ENCODE measurements at regions not wholly inside any gene's neighbourhood (a gene's known extent, or its start where the extent isn't known, plus 50 kb on each side); places are given as distances from the start of the nearest gene placed in this dataset.

DNA sequence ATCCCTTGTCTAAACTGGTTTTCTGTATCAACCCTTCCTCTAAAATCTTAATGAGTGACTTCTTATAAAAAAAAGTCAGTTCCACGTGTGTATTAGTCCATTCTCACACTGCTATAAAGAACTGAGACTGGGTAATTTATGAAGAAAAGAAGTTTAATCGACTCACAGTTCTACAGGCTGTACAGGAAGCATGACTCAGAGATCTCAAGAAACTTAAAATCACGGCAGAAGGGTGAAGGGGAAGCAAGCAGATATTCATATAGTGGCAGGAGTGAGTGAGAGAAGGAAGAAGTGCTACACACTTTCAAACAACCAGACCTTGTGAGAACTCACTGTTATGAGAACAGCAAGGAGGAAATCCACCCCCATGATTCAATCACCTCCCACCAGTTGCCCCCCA is 307.8 kb upstream of the ARRDC3 start:
- Mint-ChIP-seq H3K27ac (no peak overlapping the region), H3K9me3 (peaks cover 5 to 38% (median 15%) of the 10 kb centered on the region in 6 donors), H3K27me3 (ENCODE audit: low read depth in 3 of 3) (no peaks in the 10 kb centered on the region), H3K4me3 (no peak overlapping the region), H3K36me3 (no peaks in the 10 kb centered on the region), H3K4me1 (no peaks in the 10 kb centered on the region)
- DNase-seq: no peak

DNA sequence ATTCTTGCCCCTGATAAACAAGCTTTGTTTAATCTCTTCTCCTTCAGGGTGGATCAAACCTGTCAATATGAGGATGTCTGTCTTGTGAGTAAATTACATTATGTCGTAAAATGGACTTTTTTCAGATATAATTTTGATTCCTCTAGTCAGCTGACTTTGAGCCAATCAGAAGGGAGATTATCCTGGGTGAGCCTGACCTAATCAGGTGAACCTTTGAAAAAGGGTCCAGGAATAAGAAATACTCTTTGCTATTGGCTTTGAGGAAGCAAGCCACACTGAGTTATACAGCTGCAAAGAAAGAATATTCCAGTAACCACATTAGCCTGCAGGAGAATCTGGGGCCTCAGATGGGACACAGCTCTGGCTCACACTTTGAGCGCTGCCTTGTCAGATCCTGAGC is 304.3 kb upstream of the ARRDC3 start:
- no peak for DNase-seq
- H3K36me3 Mint-ChIP-seq: no peaks in the 10 kb centered on the region
- no peaks in the 10 kb centered on the region for H3K4me1 Mint-ChIP-seq
- H3K27me3 Mint-ChIP-seq (ENCODE audit: low read depth in 3 of 3): no peaks in the 10 kb centered on the region
- H3K27ac Mint-ChIP-seq: no peak overlapping the region
- H3K9me3 Mint-ChIP-seq: peaks cover 4 to 40% (median 8%) of the 10 kb centered on the region in 6 donors
- no peak overlapping the region for H3K4me3 Mint-ChIP-seq

DNA sequence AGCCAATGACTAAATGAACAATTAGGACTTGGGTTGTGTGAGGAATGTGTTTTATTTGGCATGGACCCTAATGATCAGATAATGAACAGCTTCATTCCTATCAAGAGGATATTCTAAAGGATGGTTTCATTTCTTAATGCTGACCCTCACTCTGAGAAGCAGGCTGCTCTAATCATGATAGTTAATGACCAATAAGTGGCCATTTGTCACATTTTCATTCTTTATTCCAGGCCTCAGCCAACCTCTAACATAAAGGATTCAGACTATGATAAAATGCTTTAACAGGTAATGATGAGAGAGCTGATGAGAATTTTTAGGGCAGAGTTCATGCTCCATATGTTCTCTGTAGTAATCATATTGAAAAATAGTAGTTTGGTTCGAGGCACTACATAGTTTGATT is 301.5 kb upstream of the ARRDC3 start:
- Mint-ChIP-seq H3K27ac (no peak overlapping the region), H3K36me3 (no peaks in the 10 kb centered on the region), H3K4me3 (no peak overlapping the region), H3K4me1 (no peaks in the 10 kb centered on the region), H3K9me3 (peaks cover 4 to 30% (median 6%) of the 10 kb centered on the region in 6 donors), H3K27me3 (ENCODE audit: low read depth in 3 of 3) (peaks cover 0 to 2% (median 0%) of the 10 kb centered on the region in 3 donors)
- no peak for DNase-seq

DNA sequence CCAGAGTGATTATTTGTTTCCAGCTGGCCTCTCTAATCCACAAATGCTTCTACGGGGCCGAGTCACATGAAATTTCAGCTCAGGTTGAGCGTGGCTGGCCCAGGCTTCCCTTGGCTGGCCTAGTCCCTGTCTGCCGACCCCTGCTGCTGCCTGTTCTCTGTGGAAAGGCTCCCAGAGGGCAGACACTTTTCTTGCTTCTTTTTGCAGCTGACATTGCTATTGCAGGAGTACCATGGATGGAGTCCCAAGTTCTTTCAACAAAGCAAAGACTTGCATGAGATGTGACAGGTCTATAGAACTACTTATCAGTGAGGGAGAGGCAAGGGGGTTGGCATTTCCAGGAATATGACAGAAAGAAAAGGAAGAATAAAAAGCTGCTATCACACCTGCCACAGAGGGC is 287.4 kb upstream of the ARRDC3 start:
- Mint-ChIP-seq H3K36me3 (peaks cover 0 to 3% (median 0%) of the 10 kb centered on the region in 3 donors), H3K9me3 (peaks cover 0 to 10% (median 0%) of the 10 kb centered on the region in 6 donors), H3K4me3 (no peak overlapping the region), H3K27ac (no peak overlapping the region), H3K27me3 (ENCODE audit: low read depth in 3 of 3) (peaks cover 0 to 2% (median 1%) of the 10 kb centered on the region in 3 donors), H3K4me1 (no peaks in the 10 kb centered on the region)
- no peak for DNase-seq

DNA sequence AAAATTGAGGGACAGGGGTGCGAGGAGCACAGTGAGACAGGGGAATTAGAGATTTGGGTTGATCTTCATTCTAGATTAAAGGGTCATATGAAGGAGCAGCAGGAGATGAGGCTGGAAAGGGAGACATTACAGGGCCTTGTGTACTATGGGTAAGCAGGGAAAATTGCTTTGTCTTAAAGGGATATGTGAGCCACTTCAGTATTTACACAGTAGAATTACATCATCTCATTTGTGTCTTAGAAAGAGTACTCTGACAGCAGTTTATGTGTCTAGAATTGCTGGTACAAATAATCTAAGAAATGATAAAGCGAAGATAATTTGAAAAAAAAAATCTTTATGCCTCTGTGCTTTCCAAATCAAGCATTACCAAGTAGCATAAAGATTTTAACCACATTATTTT is 287.0 kb upstream of the ARRDC3 start:
- no peak overlapping the region for H3K27ac Mint-ChIP-seq
- H3K4me3 Mint-ChIP-seq: no peak overlapping the region
- H3K4me1 Mint-ChIP-seq: no peaks in the 10 kb centered on the region
- peaks cover 0 to 10% (median 0%) of the 10 kb centered on the region in 6 donors for H3K9me3 Mint-ChIP-seq
- peaks cover 0 to 2% (median 1%) of the 10 kb centered on the region in 3 donors for H3K27me3 Mint-ChIP-seq (ENCODE audit: low read depth in 3 of 3)
- H3K36me3 Mint-ChIP-seq: peaks cover 0 to 3% (median 0%) of the 10 kb centered on the region in 3 donors
- no peak for DNase-seq

DNA sequence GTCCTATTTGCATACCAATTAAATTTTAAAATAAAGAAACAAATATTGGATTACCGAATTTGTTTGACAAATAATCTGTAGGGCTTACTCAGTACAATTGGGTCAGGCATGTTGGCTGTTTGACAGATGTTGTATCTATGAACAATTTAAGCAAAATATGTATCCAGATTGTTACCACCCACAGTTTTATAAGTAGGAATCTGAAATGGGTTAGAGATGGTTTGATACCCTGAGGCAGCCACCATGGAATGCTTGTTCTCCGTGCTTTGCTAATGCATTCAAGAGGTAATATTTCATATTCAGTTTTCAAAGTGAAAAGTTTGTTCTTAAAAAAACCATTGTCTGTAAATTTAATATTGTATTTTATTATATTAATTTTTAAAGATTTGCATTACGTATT is 285.1 kb upstream of the ARRDC3 start:
- peaks cover 0 to 10% (median 0%) of the 10 kb centered on the region in 6 donors for H3K9me3 Mint-ChIP-seq
- peaks cover 0 to 3% (median 0%) of the 10 kb centered on the region in 3 donors for H3K36me3 Mint-ChIP-seq
- no peak for DNase-seq
- peaks cover 0 to 2% (median 1%) of the 10 kb centered on the region in 3 donors for H3K27me3 Mint-ChIP-seq (ENCODE audit: low read depth in 3 of 3)
- H3K4me3 Mint-ChIP-seq: no peak overlapping the region
- no peak overlapping the region for H3K27ac Mint-ChIP-seq
- H3K4me1 Mint-ChIP-seq: no peaks in the 10 kb centered on the region

DNA sequence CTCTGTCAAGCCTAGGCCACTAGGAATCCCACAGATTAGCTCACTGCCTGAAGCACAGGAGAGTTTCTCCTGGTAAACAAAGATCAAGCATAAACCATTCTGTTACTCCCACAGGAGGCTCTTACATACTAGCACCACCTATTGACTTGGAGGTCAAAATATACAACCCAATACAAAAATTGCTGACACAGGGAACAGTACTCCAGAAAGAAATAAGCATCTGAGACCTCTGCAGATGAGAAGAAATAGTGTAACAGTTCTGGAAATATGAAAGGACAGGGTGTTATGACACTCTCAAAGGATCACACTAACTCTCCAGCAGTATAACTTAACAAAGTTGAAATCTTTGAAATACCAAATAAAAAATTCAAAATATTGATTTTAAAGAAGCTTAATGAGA is 269.6 kb upstream of the ARRDC3 start:
- Mint-ChIP-seq H3K4me3 (no peak overlapping the region), H3K36me3 (peaks cover 0 to 3% (median 0%) of the 10 kb centered on the region in 3 donors), H3K4me1 (no peaks in the 10 kb centered on the region), H3K27ac (no peak overlapping the region), H3K9me3 (peaks cover 22 to 55% (median 27%) of the 10 kb centered on the region in 6 donors), H3K27me3 (ENCODE audit: low read depth in 3 of 3) (peaks cover 0 to 12% (median 3%) of the 10 kb centered on the region in 3 donors)
- DNase-seq: no peak

DNA sequence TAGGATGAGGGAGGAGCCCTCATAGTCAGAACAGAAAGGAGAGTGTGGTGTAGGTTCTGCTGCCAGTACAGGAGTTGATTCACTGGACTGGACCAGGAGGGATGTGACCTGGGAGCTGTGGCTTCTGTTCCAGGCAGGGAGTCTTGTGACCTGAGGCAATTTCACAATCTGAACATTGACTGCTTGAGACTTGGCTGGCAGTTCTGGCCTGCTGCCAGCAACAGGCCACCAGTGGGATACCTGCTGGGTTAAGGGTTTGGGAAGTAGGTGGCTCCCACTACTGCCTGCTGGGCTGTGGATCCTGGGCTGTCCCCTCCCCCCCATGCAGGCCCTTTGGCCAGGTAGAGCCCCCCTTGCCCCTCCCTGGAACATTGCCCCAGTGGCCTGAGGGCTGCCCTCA is 268.6 kb upstream of the ARRDC3 start:
- H3K9me3 Mint-ChIP-seq: peaks cover 14 to 45% (median 20%) of the 10 kb centered on the region in 6 donors
- no peak for DNase-seq
- no peak overlapping the region for H3K4me3 Mint-ChIP-seq
- H3K27me3 Mint-ChIP-seq (ENCODE audit: low read depth in 3 of 3): peaks cover 3 to 12% (median 4%) of the 10 kb centered on the region in 3 donors
- no peaks in the 10 kb centered on the region for H3K4me1 Mint-ChIP-seq
- no peak overlapping the region for H3K27ac Mint-ChIP-seq
- H3K36me3 Mint-ChIP-seq: no peaks in the 10 kb centered on the region

DNA sequence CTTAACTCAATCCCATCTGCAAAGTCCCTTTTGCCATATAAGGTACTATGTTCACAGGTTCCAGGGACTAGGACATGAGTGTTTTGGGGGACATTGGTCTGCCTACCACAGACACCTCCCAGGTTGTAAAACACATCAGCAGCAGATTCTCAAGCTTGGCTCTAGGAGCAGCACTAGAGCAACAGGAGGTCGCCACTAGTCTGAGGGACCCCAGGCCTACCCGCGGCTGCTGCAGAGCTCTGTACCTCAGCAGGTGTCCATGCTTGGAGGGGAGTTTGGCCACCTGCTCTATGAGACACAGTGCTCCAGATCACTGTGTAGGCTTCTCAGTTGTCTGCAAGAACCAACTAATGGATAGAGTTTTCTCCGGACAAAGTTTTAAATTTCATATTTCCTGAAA is 262.2 kb upstream of the ARRDC3 start:
- Mint-ChIP-seq H3K27ac (no peak overlapping the region), H3K36me3 (no peaks in the 10 kb centered on the region), H3K27me3 (ENCODE audit: low read depth in 3 of 3) (peaks cover 3 to 14% (median 6%) of the 10 kb centered on the region in 3 donors), H3K4me1 (no peaks in the 10 kb centered on the region), H3K4me3 (no peak overlapping the region), H3K9me3 (peaks cover 0 to 7% (median 0%) of the 10 kb centered on the region in 6 donors)
- no peak for DNase-seq

DNA sequence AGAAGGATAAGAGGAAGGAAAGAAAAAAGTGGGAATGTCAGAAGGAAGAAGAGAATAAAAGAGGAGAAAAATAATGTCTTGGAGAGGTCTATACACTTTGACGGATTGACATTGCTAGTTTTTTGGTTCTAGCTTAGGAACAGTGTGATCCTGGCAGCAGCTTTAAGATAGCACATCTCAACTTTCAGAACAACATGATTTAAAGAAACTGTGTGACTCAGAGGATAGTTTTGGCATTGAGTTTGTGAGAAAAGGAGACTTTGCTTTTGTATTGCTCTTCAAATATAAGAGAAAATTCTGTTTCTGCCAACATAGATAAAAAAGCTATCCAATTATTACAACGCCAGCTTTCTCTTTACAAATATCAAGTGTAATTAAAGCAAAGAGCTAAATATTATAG is 260.7 kb upstream of the ARRDC3 start:
- Mint-ChIP-seq H3K36me3 (no peaks in the 10 kb centered on the region), H3K27ac (no peak overlapping the region), H3K27me3 (ENCODE audit: low read depth in 3 of 3) (peaks cover 2 to 13% (median 6%) of the 10 kb centered on the region in 3 donors), H3K9me3 (peaks cover 0 to 2% (median 0%) of the 10 kb centered on the region in 6 donors), H3K4me1 (no peaks in the 10 kb centered on the region), H3K4me3 (no peak overlapping the region)
- no peak for DNase-seq

DNA sequence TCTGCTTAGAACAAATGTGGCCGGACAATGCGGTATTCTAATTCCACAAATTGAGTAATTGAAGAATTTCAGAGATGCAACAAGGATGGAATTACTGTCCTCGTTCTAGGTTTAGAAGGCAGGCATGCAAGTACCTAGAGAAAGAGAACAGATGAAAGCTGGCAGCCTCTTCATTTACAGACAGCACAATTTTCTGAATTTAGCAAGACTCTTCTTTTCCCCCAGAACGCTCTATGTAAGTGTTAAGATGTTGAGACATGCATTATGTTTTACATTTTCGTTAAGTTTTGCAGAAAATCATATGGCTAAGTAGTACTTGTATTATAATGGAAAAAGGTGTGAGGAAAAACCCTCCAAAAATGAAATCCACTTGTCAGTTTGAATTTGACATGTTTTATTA is 259.5 kb upstream of the ARRDC3 start:
- Mint-ChIP-seq H3K4me3 (no peak overlapping the region), H3K36me3 (no peaks in the 10 kb centered on the region), H3K27me3 (ENCODE audit: low read depth in 3 of 3) (peaks cover 2 to 9% (median 7%) of the 10 kb centered on the region in 3 donors), H3K9me3 (no peaks in the 10 kb centered on the region), H3K27ac (no peak overlapping the region), H3K4me1 (no peaks in the 10 kb centered on the region)
- DNase-seq: no peak

DNA sequence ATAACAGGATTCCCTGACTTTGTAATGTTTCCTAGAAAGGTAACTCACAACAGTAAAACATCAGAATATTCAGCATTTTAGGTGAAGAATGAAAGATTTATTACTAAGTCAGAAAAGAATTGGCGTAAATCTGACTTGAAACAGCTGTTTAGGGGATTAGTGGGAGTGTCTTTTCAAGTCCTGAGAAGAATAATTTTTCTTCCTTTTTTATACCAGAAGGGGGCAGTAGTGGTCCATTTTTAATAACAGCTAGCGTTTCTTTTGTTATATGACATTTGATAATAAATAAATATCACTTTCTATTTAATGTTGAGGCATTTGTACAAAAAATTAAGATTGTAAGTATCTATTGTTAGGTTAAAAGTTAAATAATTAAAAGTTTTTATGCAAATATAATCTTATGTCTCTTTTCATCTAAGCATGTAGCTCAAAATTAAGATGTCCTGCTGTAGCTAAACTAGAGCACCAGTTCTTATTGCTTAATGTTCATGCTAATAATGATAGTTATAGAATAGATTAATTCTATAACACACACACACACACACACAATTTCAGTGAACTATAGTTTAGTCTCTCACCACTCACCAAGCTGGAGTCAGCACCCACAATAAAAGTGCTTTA is 258.7 kb upstream of the ARRDC3 start:
- H3K4me3 Mint-ChIP-seq: no peak overlapping the region
- peak; percentile 8 to 29 (median 12) for DNase-seq
- no peaks in the 10 kb centered on the region for H3K4me1 Mint-ChIP-seq
- H3K27ac Mint-ChIP-seq: no peak overlapping the region
- H3K9me3 Mint-ChIP-seq: no peaks in the 10 kb centered on the region
- peaks cover 2 to 9% (median 4%) of the 10 kb centered on the region in 3 donors for H3K27me3 Mint-ChIP-seq (ENCODE audit: low read depth in 3 of 3)
- no peaks in the 10 kb centered on the region for H3K36me3 Mint-ChIP-seq

DNA sequence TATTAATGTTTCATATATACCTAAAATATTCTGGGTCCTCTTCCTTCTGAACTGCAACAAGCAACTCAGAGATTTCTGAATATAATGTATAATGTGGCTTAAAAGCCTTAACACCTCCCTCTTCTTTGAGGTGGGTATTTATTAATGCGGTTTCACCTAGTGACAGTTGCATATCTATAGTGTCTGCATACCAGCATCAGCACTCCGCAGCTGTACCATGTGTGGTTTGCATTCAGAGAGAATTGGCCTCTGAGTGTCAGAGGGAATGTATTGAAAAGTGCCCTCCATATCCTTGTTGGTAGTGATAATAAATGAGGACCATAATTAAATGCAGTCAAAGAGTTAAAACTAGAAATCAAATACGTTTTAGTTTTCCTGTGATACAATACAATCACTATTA is 256.6 kb upstream of the ARRDC3 start:
- Mint-ChIP-seq H3K9me3 (no peaks in the 10 kb centered on the region), H3K4me3 (no peak overlapping the region), H3K36me3 (no peaks in the 10 kb centered on the region), H3K27me3 (ENCODE audit: low read depth in 3 of 3) (peaks cover 1 to 9% (median 2%) of the 10 kb centered on the region in 3 donors), H3K27ac (no peak overlapping the region), H3K4me1 (no peaks in the 10 kb centered on the region)
- no peak for DNase-seq

DNA sequence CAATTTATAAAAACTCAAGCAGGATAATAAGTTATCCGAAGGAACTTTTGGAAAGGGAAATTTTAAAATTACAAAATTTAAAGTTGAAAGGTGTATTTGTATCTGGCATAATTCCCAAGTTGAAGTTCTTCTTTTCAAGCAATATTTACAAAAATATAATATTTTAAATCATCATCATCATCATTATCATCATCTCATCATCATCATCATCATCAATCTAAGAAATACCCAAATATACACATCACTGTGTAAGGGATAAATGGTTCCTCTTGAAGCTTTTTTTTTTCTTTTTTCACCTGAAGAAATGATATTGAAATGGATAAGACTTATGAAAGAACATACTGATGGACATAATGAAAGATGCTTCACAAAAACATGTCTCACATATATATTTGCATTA is 254.9 kb upstream of the ARRDC3 start:
- Mint-ChIP-seq H3K9me3 (no peaks in the 10 kb centered on the region), H3K27ac (no peak overlapping the region), H3K36me3 (no peaks in the 10 kb centered on the region), H3K27me3 (ENCODE audit: low read depth in 3 of 3) (peaks cover 0 to 10% (median 2%) of the 10 kb centered on the region in 3 donors), H3K4me1 (no peaks in the 10 kb centered on the region), H3K4me3 (no peak overlapping the region)
- no peak for DNase-seq

Data from immature natural killer cell (primary cell).